ENCODE measurements at regions not wholly inside any gene's neighbourhood (a gene's known extent, or its start where the extent isn't known, plus 50 kb on each side); places are given as distances from the start of the nearest gene placed in this dataset.

DNA sequence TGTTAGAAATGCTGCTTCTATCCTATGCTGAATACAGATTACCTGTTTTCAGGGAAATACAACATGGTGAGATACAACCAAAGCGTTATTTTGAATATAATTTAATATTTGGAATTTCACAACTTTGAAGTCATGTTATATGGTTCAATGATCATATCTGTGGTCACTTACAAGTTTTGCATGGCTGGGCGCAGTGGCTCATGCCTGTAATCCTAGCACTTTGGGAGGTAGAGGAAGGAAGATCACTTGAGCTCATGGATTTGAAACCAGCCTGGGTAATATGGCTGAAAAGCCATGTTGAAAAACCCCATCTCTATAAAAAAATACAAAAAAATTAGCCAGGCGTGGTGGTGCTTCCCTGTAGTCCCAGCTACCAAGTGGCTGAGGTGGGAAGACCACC lies 57.9 kb downstream of the DOP1B start:
- H3K9me3 Mint-ChIP-seq (ENCODE audit: unreplicated experiment): no peaks in the 10 kb centered on the region
- peaks cover 14% of the 10 kb centered on the region for H3K4me1 Mint-ChIP-seq (ENCODE audit: low read depth, unreplicated experiment)
- ChIA-PET POLR2A (no interaction called here), CTCF (interaction anchor here (0.6 kb wide), 1 partner anchor 46 kb away, joined by 3 read pairs; no protein-coding TSS in a partner anchor)
- H3K36me3 Mint-ChIP-seq (ENCODE audit: insufficient read depth, unreplicated experiment): peaks cover 12% of the 10 kb centered on the region
- Histone ChIP-seq H3K4me3 (ENCODE audit: low read depth, low read length) (no peak overlapping the region), H3K36me3 (ENCODE audit: control insufficient read depth, insufficient read depth, low read length) (no peaks in the 10 kb centered on the region), H3K4me1 (peaks cover 13% of the 10 kb centered on the region), H3K9me3 (no peaks in the 10 kb centered on the region), H3K27me3 (replicated peaks; ENCODE audit: control insufficient read depth, insufficient read depth, low read length) (no peaks in the 10 kb centered on the region)
- no peak overlapping the region for H3K4me3 Mint-ChIP-seq (ENCODE audit: unreplicated experiment)
- intact Hi-C loops (cut with micrococcal nuclease; ENCODE audit: unreplicated experiment): no loop called here
- no peak for DNase-seq
- no peaks in the 10 kb centered on the region for H3K27me3 Mint-ChIP-seq (ENCODE audit: insufficient read depth, unreplicated experiment)
- BruUV-seq (replicated peaks): no TSS peak
- TF ChIP-seq, protein P1, sequence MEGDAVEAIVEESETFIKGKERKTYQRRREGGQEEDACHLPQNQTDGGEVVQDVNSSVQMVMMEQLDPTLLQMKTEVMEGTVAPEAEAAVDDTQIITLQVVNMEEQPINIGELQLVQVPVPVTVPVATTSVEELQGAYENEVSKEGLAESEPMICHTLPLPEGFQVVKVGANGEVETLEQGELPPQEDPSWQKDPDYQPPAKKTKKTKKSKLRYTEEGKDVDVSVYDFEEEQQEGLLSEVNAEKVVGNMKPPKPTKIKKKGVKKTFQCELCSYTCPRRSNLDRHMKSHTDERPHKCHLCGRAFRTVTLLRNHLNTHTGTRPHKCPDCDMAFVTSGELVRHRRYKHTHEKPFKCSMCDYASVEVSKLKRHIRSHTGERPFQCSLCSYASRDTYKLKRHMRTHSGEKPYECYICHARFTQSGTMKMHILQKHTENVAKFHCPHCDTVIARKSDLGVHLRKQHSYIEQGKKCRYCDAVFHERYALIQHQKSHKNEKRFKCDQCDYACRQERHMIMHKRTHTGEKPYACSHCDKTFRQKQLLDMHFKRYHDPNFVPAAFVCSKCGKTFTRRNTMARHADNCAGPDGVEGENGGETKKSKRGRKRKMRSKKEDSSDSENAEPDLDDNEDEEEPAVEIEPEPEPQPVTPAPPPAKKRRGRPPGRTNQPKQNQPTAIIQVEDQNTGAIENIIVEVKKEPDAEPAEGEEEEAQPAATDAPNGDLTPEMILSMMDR (IDR thresholded peaks at IDR 0.05; ENCODE audit: insufficient read depth in 1 of 2, low read depth in 1 of 2, low read length in 1 of 2, severe bottlenecking in 1 of 2, unreplicated experiment in 1 of 2): no peak
- no peak overlapping the region for H3K27ac Mint-ChIP-seq (ENCODE audit: unreplicated experiment)

DNA sequence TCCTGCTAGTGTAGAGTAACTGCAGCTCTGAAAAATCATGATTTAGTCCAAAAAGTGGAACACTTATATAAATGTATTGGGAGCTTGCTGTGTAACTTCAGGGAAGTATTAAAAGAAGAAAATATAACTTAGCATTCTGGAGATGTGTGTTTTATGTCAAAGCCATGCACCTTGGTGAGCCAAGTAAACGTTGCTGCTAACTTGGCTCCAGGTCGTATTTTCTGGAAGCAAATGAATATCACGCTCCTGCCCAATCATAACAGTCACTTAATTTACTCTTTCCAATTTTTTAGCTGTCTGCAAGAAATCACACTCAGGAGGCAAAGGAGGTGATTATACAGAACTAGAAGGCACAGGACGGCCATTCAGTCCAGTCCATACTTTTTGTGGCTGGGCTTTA lies 61.1 kb downstream of the DOP1B start:
- Histone ChIP-seq H3K27me3 (replicated peaks; ENCODE audit: control insufficient read depth, insufficient read depth, low read length) (no peaks in the 10 kb centered on the region), H3K36me3 (ENCODE audit: control insufficient read depth, insufficient read depth, low read length) (no peaks in the 10 kb centered on the region), H3K9me3 (no peaks in the 10 kb centered on the region), H3K4me1 (no peaks in the 10 kb centered on the region), H3K4me3 (ENCODE audit: low read depth, low read length) (no peak overlapping the region)
- no peaks in the 10 kb centered on the region for H3K9me3 Mint-ChIP-seq (ENCODE audit: unreplicated experiment)
- no peak for DNase-seq
- intact Hi-C loops (cut with micrococcal nuclease; ENCODE audit: unreplicated experiment): no loop called here
- H3K4me1 Mint-ChIP-seq (ENCODE audit: low read depth, unreplicated experiment): no peaks in the 10 kb centered on the region
- no peaks in the 10 kb centered on the region for H3K36me3 Mint-ChIP-seq (ENCODE audit: insufficient read depth, unreplicated experiment)
- TF ChIP-seq, protein P1 (IDR thresholded peaks at IDR 0.05; ENCODE audit: insufficient read depth in 1 of 2, low read depth in 1 of 2, low read length in 1 of 2, severe bottlenecking in 1 of 2, unreplicated experiment in 1 of 2): no peak
- no TSS peak for BruUV-seq (replicated peaks)
- no peak overlapping the region for H3K4me3 Mint-ChIP-seq (ENCODE audit: unreplicated experiment)
- no peak overlapping the region for H3K27ac Mint-ChIP-seq (ENCODE audit: unreplicated experiment)
- H3K27me3 Mint-ChIP-seq (ENCODE audit: insufficient read depth, unreplicated experiment): no peaks in the 10 kb centered on the region
- ChIA-PET CTCF (no interaction called here), POLR2A (no interaction called here)

- Mint-ChIP-seq H3K36me3 (ENCODE audit: insufficient read depth, unreplicated experiment) (peaks cover 3% of the 10 kb centered on the region), H3K27me3 (ENCODE audit: insufficient read depth, unreplicated experiment) (no peaks in the 10 kb centered on the region), H3K9me3 (ENCODE audit: unreplicated experiment) (no peaks in the 10 kb centered on the region), H3K4me1 (ENCODE audit: low read depth, unreplicated experiment) (no peaks in the 10 kb centered on the region), H3K4me3 (ENCODE audit: unreplicated experiment) (no peak overlapping the region), H3K27ac (ENCODE audit: unreplicated experiment) (no peak overlapping the region)
- intact Hi-C loops (cut with micrococcal nuclease; ENCODE audit: unreplicated experiment): no loop called here
- ChIA-PET POLR2A (no interaction called here), CTCF (no interaction called here)
- no peaks in the 10 kb centered on the region for H3K27me3 ChIP-seq (replicated peaks; ENCODE audit: control insufficient read depth, insufficient read depth, low read length)
- BruUV-seq (replicated peaks): no TSS peak
- H3K9me3 ChIP-seq: no peaks in the 10 kb centered on the region
- TF ChIP-seq, protein P1 (IDR thresholded peaks at IDR 0.05; ENCODE audit: insufficient read depth in 1 of 2, low read depth in 1 of 2, low read length in 1 of 2, severe bottlenecking in 1 of 2, unreplicated experiment in 1 of 2): no peak
- DNase-seq: no peak
- no peak overlapping the region for H3K4me3 ChIP-seq (ENCODE audit: low read depth, low read length)
- no peaks in the 10 kb centered on the region for H3K36me3 ChIP-seq (ENCODE audit: control insufficient read depth, insufficient read depth, low read length)
- no peaks in the 10 kb centered on the region for H3K4me1 ChIP-seq
These were observed 62.1 kb downstream of the DOP1B start for GRCh38 chr21:36218691-36219090.

Data from Caco-2 (cell line).